ENCODE measurements at regions not wholly inside any gene's neighbourhood (a gene's known extent, or its start where the extent isn't known, plus 50 kb on each side); places are given as distances from the start of the nearest gene placed in this dataset.

DNA sequence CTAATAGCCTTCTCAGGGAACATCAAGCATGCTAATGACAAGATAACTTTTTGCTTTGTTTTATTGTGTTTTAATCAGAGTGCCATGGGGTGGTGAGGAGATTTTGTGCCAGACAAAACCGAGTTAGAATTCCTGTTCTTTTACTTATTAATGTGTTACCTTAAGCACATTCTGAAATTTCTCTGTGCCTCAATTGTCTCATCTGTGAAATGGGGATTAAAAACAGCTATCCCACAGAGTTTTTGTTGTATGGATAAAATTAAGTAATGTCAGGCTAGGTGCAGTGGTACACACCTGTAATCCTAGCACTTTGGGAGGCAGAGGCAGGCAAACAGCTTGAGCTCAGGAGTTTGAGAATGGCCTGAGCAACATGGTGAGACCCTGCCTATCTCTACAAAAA, 138.0 kb downstream of the PROX1 start (continued):
- TF ChIP-seq OVOL2 (CRISPR knock-in tag; IDR thresholded peaks at IDR 0.05; ENCODE audit: borderline replicate concordance) (no peak), TCF7 (CRISPR knock-in tag; IDR thresholded peaks at IDR 0.05; ENCODE audit: low read depth) (no peak), NR3C1 (CRISPR knock-in tag; conservative IDR thresholded peaks at IDR 0.05; ENCODE audit: low read depth) (no peak), GTF2I (CRISPR knock-in tag; conservative IDR thresholded peaks at IDR 0.05) (no peak), IRF2 (CRISPR knock-in tag; IDR thresholded peaks at IDR 0.05; ENCODE audit: borderline replicate concordance, low read depth) (no peak)

DNA sequence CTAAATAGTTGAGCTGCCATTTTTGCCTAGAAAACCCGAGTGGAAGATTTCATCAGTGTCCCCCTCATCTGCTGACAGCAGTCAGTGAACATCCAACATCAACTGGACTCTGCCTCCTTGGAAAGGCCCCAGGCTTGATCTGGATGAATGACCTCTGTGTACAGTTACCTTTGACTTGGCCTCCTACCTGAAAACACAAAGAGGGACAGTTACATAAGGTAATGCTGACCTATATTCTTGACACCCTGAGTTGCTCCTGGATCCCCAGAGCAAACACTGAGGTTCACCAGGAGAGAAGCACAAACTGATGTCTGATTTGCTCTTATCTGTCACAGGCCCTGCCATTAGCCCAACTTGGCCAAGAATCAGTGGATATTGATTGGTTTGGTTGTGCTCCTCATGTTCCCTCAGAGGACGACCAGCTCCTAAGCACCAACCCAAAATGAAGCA, 138.9 kb downstream of the PROX1 start:
- POLR2A ChIA-PET: no interaction called here
- Mint-ChIP-seq H3K4me1 (peaks cover 21% of the 10 kb centered on the region), H3K27ac (no peak overlapping the region), H3K36me3 (no peaks in the 10 kb centered on the region), H3K27me3 (ENCODE audit: low read depth) (0 out of 2 replicates have a peak, but pooled peaks cover 4% of the 10 kb centered on the region), H3K9me3 (no peaks in the 10 kb centered on the region), H3K4me3 (no peak overlapping the region)
- CTCF ChIA-PET: no interaction called here
- ATAC-seq: no peak
- TF ChIP-seq, protein P1, sequence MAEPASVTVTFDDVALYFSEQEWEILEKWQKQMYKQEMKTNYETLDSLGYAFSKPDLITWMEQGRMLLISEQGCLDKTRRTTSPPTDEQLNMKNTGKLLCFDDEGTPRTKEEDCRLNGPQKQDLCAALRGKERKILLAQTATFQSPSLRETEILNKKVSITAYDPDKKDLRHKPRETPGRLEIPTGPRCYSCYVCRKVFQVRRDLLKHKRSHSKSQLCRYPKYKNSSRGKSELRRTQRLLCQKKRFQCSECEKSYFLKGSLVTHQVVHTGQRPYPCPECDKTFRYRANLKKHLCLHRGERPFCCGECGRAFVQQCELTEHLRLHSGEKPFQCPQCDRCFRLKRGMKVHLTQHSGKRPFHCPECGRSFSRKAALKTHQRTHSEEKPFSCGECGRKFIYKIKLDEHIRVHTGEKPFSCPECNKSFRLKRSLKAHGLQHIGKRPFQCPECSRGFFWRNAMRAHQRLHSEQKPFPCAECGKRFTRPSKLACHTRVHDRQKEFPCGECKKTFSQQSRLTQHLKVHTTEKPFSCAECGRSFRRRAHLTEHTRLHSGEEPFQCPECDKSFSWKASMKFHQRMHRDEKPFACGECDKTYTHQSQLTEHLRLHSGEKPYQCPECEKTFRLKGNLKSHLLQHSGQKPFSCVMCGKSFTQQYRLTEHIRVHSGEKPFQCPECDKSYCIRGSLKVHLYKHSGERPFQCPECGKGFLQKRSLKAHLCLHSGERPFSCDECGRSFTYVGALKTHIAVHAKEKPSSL (CRISPR knock-in tag; conservative IDR thresholded peaks at IDR 0.05): no peak
- TF ChIP-seq, protein P2, sequence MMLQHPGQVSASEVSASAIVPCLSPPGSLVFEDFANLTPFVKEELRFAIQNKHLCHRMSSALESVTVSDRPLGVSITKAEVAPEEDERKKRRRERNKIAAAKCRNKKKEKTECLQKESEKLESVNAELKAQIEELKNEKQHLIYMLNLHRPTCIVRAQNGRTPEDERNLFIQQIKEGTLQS (CRISPR knock-in tag; conservative IDR thresholded peaks at IDR 0.05): no peak
- TF ChIP-seq CREB1 (CRISPR knock-in tag; IDR thresholded peaks at IDR 0.05): no peak
- TF ChIP-seq GABPB1 (CRISPR knock-in tag; IDR thresholded peaks at IDR 0.05): peak; percentile 34; the same call in 1 of the 2 replicates
- TF ChIP-seq, protein P3, sequence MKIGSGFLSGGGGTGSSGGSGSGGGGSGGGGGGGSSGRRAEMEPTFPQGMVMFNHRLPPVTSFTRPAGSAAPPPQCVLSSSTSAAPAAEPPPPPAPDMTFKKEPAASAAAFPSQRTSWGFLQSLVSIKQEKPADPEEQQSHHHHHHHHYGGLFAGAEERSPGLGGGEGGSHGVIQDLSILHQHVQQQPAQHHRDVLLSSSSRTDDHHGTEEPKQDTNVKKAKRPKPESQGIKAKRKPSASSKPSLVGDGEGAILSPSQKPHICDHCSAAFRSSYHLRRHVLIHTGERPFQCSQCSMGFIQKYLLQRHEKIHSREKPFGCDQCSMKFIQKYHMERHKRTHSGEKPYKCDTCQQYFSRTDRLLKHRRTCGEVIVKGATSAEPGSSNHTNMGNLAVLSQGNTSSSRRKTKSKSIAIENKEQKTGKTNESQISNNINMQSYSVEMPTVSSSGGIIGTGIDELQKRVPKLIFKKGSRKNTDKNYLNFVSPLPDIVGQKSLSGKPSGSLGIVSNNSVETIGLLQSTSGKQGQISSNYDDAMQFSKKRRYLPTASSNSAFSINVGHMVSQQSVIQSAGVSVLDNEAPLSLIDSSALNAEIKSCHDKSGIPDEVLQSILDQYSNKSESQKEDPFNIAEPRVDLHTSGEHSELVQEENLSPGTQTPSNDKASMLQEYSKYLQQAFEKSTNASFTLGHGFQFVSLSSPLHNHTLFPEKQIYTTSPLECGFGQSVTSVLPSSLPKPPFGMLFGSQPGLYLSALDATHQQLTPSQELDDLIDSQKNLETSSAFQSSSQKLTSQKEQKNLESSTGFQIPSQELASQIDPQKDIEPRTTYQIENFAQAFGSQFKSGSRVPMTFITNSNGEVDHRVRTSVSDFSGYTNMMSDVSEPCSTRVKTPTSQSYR (CRISPR knock-in tag; IDR thresholded peaks at IDR 0.05): no peak
- no peak for TF ChIP-seq TEAD4 (CRISPR knock-in tag; IDR thresholded peaks at IDR 0.05)
- TF ChIP-seq, protein P4, sequence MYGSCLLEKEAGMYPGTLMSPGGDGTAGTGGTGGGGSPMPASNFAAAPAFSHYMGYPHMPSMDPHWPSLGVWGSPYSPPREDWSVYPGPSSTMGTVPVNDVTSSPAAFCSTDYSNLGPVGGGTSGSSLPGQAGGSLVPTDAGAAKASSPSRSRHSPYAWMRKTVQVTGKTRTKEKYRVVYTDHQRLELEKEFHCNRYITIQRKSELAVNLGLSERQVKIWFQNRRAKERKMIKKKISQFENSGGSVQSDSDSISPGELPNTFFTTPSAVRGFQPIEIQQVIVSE (CRISPR knock-in tag; IDR thresholded peaks at IDR 0.05; ENCODE audit: borderline replicate concordance): no peak
- no peak for DNase-seq (ENCODE audit: low spot score)

DNA sequence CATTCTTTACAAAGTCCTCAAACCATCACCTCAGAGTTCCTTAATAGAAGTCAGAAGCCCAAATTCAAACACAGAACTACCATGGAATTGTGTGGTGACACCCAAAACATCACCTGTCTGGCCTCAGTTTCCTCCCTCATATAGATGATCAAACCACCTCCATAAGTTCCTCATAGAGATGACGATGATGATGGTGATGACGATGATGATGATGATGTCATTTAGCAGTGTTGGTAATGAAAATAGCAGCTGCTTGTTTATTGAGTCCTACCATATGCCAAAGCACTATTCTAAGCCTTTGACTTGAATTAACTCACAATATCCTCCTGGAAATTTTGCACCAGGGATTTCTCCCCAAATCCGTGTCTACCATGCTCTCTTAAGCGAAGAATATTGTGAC, 139.9 kb downstream of the PROX1 start:
- no peaks in the 10 kb centered on the region for H3K27me3 Mint-ChIP-seq (ENCODE audit: low read depth)
- POLR2A ChIA-PET: no interaction called here
- H3K36me3 Mint-ChIP-seq: no peaks in the 10 kb centered on the region
- no peak overlapping the region for H3K4me3 Mint-ChIP-seq
- H3K9me3 Mint-ChIP-seq: no peaks in the 10 kb centered on the region
- ATAC-seq: no peak
- no peak for TF ChIP-seq NFATC4 (CRISPR knock-in tag; IDR thresholded peaks at IDR 0.05)
- TF ChIP-seq, protein P5, sequence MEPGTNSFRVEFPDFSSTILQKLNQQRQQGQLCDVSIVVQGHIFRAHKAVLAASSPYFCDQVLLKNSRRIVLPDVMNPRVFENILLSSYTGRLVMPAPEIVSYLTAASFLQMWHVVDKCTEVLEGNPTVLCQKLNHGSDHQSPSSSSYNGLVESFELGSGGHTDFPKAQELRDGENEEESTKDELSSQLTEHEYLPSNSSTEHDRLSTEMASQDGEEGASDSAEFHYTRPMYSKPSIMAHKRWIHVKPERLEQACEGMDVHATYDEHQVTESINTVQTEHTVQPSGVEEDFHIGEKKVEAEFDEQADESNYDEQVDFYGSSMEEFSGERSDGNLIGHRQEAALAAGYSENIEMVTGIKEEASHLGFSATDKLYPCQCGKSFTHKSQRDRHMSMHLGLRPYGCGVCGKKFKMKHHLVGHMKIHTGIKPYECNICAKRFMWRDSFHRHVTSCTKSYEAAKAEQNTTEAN (CRISPR knock-in tag; IDR thresholded peaks at IDR 0.05): no peak
- TF ChIP-seq CBFB (CRISPR knock-in tag; IDR thresholded peaks at IDR 0.05; ENCODE audit: low read depth): no peak
- no peak for TF ChIP-seq NR3C1 (CRISPR knock-in tag; conservative IDR thresholded peaks at IDR 0.05; ENCODE audit: low read depth)
- no peak for TF ChIP-seq TEAD1 (CRISPR knock-in tag; IDR thresholded peaks at IDR 0.05)
- TF ChIP-seq JUN (CRISPR knock-in tag; IDR thresholded peaks at IDR 0.05): no peak
- TF ChIP-seq, protein P6, sequence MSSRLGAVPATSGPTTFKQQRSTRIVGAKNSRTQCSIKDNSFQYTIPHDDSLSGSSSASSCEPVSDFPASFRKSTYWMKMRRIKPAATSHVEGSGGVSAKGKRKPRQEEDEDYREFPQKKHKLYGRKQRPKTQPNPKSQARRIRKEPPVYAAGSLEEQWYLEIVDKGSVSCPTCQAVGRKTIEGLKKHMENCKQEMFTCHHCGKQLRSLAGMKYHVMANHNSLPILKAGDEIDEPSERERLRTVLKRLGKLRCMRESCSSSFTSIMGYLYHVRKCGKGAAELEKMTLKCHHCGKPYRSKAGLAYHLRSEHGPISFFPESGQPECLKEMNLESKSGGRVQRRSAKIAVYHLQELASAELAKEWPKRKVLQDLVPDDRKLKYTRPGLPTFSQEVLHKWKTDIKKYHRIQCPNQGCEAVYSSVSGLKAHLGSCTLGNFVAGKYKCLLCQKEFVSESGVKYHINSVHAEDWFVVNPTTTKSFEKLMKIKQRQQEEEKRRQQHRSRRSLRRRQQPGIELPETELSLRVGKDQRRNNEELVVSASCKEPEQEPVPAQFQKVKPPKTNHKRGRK (CRISPR knock-in tag; IDR thresholded peaks at IDR 0.05; ENCODE audit: borderline replicate concordance): no peak
- TF ChIP-seq, protein P7, sequence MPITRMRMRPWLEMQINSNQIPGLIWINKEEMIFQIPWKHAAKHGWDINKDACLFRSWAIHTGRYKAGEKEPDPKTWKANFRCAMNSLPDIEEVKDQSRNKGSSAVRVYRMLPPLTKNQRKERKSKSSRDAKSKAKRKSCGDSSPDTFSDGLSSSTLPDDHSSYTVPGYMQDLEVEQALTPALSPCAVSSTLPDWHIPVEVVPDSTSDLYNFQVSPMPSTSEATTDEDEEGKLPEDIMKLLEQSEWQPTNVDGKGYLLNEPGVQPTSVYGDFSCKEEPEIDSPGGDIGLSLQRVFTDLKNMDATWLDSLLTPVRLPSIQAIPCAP (CRISPR knock-in tag; IDR thresholded peaks at IDR 0.05): no peak
- TF ChIP-seq, protein P8, sequence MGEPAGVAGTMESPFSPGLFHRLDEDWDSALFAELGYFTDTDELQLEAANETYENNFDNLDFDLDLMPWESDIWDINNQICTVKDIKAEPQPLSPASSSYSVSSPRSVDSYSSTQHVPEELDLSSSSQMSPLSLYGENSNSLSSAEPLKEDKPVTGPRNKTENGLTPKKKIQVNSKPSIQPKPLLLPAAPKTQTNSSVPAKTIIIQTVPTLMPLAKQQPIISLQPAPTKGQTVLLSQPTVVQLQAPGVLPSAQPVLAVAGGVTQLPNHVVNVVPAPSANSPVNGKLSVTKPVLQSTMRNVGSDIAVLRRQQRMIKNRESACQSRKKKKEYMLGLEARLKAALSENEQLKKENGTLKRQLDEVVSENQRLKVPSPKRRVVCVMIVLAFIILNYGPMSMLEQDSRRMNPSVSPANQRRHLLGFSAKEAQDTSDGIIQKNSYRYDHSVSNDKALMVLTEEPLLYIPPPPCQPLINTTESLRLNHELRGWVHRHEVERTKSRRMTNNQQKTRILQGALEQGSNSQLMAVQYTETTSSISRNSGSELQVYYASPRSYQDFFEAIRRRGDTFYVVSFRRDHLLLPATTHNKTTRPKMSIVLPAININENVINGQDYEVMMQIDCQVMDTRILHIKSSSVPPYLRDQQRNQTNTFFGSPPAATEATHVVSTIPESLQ (CRISPR knock-in tag; IDR thresholded peaks at IDR 0.05): no peak
- TF ChIP-seq ZNF263 (CRISPR knock-in tag; IDR thresholded peaks at IDR 0.05; ENCODE audit: low read depth): no peak
- no peak for TF ChIP-seq ELF4 (CRISPR knock-in tag; IDR thresholded peaks at IDR 0.05; ENCODE audit: low read depth)
- H3K4me1 Mint-ChIP-seq: peaks cover 20% of the 10 kb centered on the region
- no peak overlapping the region for H3K27ac Mint-ChIP-seq
- DNase-seq (ENCODE audit: low spot score): no peak
- CTCF ChIA-PET: no interaction called here

All from WTC11 (cell line).